ENCODE measurements at regions not wholly inside any gene's neighbourhood (a gene's known extent, or its start where the extent isn't known, plus 50 kb on each side); places are given as distances from the start of the nearest gene placed in this dataset.
"Not testable (repeated sequence)": the region's sequence is repeated elsewhere in the genome, so short reads cannot be mapped to it uniquely, and the experiment has no call there.

DNA sequence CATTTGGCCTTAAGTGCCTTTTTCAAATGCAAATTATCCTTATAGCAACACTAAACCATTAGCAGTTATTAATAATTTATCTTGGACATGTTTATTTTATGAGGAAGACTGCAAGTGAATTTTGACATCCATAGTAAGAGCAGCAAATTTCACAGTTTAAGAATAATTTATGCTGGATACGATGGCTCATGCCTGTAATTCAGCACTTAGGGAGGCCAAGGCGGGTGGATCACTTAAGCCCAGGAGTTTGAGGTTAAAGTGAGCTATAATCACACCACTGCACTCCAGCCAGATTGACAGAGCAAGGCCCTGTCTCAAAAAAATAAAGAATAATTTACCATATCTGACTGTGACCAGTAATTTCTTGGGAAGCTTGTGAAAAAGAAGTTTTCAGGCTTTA lies 286.2 kb downstream of the TMX3 start:
- no peak for DNase-seq (ENCODE audit: low read depth)

DNA sequence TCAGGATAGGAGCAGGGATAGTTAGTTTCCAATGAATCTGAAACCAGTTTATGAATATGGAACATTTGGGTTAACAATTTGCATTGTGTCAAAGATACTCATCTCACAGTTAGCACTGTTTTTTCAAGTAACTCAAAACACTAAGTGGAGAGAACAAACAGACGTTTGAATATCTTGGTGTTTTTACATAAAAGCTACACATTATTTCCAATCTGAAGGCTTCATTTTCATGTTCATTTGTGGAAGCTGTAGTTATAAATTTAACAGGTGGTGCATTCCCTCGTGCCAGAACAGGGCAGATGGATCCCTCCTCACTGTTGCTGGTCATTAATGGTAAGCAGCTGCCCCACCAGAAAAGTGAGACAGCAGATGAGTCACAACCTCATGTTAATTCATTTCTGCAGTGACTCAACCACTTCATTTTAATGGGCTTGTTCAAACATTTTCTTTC lies 286.9 kb downstream of the TMX3 start:
- DNase-seq (ENCODE audit: low read depth), result no peak

DNA sequence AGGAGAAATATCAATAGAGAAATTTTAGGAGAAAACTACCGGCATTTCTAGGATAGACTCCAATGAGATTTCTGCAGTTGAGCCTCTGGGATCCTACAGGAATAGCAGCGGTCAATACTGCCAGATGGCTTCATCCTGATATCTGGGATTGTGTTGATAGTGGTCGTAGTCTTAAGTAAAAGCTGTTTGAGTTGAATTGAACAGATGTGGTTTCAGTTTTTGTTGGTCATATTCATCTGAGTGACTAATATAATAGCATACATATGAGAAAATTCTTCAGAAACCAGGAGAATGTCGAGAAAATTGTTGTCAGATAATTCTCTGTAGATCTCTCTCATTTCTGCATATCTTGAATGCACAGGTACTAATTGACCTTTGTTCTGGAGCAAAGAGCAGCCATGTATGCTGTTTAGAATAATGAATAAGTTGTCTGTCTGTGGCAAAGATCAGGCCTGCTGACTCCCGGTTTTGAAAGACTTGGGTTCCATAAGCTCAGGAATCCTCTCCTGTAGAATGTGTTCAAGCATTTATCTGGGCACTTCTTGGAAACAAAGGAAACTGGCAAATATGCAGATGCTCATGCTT lies 288.1 kb downstream of the TMX3 start:
- no peak for DNase-seq (ENCODE audit: low read depth)

DNA sequence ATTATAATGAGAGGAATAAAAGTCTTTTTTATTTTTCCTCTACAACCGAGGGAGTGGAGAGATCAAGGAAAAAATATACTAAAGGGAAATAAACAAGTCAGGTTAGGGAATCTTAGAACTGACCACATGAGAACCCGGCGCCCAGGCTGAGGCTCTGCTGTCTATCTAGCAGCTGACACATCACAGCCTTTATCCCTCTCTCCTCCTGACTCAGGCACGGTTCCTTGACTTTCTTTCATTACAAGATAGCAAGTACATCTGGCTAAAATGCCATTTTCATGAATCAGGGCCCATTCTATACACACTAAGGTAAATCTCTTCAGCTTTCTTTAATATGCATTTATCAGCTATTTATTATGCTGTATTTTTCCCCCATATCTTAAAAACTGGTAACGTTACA lies 296.0 kb downstream of the TMX3 start:
- no peak for DNase-seq (ENCODE audit: low read depth)

DNA sequence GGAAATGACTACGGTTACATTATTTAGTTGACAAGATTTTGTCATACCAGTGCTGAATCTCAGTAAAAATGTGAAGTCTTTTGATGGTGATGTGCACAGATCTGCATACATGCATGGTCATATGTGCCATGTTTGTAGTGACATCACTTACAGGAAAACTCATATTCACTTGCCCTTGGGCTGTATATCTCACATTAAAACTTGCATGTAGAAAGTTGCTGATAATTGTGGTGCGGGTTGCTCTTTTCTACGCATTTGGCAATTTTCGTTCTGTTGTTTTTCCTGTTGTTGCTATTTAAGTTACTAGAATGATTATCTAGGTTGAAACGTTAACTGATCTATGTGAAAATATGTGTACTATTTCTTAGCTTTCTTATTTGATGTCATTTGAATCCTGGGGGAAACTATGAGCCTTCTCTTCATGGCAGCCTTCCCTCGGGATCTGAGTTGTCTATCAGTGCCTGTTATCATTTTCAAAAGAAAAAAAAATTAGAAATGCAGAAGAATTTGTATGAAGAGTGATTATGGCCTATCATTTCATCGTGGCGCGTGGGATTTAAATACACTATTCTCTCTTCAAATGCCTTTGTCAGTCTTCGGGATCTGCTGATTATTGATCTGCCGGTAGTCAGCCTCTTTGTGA lies 296.6 kb downstream of the TMX3 start:
- DNase-seq (ENCODE audit: low read depth), result no peak

DNA sequence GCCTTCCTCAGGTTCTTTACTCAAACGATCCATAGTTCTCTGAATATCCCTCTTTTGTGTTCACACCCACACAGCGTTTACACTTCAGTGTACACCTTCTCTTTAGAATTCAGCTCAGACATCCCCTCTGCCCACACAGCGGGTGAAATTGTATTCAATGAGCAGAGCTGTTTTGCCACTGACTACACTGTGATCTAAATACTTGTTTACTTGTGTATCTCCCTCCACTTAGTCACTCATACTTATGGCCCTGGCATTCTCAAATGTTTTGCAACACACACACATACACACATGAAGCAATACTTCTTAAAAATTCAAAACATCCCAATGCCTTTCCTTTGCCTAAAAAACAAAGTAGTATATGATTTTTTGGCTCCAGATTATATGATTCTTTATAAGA lies 297.1 kb downstream of the TMX3 start:
- no peak for DNase-seq (ENCODE audit: low read depth)

DNA sequence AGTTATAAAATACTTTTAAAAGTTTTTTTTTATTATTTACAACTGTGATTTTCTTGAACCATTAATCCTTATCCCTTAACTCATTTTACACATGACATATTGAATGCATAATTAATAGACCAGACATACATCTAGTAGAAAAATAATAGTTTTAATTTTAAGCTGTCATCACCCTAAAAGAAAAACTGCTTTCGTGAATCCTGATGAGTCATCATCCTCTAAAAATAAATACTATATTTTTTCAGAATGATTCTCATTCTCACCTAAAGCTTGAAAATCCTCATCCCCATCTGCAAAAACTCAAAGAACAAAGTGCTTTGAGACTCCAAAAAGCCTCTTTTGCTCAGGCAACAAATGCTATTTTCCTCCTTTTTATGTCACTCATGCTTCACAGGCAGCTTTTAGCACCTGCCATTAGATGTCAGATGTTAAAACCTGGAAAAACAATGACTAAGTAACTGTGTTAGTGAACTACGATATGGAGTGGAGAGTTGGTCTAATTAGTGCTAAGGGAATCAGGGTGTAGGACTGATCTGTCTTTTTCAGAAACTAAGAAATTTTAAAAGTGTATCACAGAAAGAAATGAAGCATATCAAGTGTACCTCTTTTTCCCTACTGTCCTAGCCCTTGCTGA lies 297.6 kb downstream of the TMX3 start:
- no peak for DNase-seq (ENCODE audit: low read depth)

DNA sequence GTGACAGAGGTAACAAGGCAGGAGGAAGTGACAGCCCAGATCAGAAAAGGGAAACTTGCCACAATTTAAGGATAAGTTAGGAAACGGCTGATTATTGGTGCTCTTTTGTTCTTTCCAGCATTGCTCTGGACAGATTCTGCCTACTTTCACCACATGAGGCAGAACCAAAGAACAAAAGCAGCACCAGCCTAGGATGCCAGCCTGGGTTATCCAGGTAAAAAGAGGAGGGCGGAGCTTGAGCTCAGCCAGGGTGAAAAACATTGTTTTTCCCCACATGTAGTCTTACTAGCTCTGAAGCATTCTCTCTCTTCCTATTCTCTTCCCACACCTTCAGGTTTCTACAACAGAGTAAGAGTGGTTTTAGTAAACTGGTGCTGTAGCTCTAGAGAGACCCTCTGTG lies 300.5 kb downstream of the TMX3 start:
- DNase-seq (ENCODE audit: low read depth), result no peak

DNA sequence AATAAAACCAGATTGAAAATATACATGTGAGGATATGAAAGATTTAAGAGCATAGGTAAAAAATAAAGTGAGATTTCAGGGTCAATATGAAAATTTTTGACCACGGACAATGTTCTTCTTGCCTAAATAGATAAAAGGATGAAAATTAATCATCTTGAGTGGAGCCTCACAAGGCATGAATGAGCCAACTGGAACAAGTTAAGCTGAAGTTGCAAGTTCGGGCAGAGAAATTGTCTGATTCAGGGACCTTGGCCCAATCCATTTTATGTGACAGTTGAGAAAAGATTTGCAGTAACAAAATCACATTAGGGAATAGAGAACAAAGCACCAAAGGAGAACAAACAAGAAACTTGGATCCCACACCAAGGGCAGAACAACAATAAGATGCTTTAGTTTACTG lies 305.3 kb downstream of the TMX3 start:
- DNase-seq (ENCODE audit: low read depth), result no peak

DNA sequence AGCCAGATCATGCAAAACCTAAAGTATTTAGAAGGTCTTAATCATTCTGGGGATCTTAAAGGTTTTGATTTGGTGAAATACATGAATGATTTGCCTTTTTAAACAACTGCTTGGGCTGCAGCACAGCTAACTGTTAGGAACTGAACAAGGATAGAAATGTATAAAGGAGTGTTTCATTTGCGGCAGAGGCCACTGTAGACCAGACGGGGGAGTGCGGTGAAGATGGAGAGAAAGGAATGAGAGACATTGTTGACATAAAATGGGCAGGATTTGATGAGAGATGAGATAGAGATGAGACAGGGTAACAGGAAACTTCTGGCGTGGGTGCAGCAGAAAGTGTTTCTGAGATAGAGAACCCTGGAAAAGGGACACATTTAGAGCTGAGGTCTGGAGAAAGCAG lies 308.1 kb downstream of the TMX3 start:
- no peak for DNase-seq (ENCODE audit: low read depth)

DNA sequence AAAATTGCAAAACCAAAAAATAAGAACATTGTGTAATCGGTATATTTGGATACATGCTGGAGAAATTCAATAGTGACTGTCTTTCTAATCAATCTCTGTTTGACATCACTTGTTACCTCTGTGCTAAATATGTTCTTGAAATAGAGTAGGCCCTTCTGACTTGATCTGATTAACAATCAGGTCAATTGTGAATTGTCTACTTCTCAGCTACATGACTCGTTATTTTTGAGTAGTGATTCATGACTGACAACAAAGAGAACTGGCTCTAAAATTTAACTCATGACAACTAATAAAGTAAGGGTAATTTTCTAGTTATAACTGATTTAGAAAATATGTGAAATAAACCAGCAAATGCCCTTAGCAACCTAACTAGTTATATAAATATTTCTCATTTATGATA lies 312.1 kb downstream of the TMX3 start:
- DNase-seq (ENCODE audit: low read depth), result no peak

DNA sequence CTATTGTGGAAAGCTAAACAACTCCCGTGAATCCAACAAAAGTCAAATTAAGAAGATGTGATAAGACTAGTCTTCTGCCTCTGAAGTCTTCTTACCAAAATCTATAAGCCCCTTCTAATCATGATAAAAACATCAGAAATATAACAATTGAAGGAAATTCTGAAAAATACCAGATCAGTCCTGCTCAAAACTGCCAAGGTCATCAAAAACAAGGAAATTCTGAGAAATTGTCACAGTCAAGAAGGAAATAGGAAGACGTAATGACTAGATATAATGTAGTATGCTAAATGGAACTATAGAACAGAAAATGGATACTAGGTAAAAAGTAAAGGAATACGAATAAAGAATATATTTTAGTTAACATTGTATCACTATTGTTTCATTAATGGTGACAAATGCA lies 314.0 kb downstream of the TMX3 start:
- DNase-seq (ENCODE audit: low read depth), result no peak

DNA sequence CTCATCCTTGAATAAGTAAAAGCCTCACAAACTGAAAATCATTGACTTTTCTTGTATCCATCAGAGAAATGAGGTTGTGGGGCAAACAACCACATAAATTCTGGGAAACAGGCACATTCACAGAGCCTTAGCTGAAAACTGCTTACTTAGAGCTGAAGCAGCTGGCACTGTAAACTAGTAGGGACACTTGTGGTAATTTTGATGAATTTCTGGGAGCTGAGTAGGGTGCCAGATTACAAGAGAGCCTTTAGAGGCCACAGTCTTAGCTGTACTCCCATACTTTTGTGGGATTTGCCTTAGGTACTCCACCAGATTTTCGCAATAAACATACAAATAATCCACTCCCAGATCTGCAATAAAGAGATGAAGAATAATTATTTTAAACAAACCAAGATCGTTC lies 315.2 kb downstream of the TMX3 start:
- DNase-seq (ENCODE audit: low read depth), result no peak

DNA sequence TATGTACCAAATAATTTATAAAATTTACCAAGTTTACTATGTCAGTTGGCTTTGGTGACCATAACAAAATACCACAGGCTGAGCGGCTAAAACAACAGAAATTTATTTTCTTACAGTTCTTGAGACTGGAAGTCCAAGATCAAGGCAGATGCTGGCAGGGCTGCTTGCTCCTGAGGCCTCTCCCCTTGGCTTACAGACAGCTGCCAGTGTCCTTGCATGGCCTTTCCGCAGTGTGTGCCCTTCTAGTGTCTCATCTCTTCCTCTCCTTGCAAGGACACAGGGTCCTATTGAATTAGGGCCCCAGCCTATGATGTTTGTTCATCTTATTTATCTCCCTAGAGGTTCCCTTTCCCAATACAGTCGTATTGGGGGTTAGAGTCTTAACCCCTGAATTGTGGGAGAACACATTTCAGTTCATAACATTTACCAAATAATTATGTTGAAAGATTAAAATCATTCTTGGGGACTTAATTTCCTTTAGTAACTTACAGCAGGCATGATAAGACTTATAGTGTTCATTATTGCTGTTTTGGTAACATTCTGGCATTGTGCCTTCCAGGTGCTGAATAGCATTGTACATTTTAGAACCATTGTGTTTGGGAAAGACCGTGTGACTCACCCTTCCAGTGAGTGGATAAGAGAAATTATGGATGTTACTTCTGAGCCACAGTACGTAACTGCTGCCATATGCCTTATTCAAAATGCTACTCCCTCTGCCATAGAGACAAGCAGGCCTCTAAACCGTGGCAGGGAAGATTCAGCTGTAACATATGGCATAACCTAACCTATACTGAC lies 317.5 kb downstream of the TMX3 start:
- DNase-seq (ENCODE audit: low read depth), result no peak

DNA sequence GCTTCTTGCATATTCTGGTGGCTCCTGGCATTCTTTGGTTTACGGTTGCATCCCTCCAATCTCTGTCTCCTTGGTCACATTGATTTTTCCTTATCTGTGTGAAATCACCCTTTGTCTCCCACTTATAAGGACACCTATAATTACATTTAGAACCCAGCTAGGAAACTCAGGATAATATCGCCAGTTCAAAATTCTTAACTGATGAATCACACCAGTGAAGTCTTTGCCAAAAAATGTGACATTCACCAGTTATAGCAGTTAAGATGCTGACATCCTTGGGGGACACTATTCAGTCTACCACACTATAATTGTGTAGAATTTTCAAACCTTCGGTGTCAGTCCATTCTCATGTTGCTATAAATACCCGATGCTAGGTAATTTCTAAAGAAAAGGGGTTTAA lies 320.2 kb downstream of the TMX3 start:
- no peak for DNase-seq (ENCODE audit: low read depth)

DNA sequence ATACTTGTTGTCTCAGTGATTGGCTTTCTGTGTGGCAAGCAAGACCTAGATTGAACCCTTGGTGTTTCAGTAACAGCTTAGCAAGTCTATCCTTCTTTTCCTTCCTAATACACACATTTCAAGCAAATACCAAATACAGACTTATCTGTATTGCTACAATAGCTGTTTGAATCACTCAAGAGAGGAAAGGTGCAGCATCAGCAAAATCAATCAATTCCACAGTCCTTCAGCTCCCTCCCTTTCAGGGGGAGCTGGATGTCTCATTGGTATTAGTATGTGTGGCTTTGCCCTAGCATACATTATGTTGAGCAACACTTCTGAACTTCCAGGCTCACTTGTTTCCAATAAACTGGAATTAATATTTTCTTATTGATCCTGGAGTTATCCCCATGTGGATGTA lies 323.1 kb downstream of the TMX3 start:
- no peak for DNase-seq (ENCODE audit: low read depth)

DNA sequence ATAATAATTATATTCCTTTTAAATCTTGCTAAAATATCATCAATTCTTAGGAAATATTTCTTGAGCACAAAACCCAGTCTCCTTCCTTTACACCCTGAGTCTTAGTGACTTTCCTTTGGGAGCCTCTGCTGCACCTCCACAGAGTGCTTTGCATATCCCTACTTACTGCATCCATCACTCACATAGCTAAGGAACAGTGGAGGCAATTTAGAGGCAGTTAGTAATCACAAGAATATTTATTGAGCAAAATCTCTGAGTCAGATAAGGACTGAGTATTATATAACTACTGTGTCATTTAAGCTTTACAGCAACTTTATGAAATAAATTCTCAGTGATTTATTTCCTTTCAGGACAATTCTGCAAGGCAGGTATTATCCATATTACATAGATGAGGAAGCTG lies 327.7 kb downstream of the TMX3 start:
- no peak for DNase-seq (ENCODE audit: low read depth)

DNA sequence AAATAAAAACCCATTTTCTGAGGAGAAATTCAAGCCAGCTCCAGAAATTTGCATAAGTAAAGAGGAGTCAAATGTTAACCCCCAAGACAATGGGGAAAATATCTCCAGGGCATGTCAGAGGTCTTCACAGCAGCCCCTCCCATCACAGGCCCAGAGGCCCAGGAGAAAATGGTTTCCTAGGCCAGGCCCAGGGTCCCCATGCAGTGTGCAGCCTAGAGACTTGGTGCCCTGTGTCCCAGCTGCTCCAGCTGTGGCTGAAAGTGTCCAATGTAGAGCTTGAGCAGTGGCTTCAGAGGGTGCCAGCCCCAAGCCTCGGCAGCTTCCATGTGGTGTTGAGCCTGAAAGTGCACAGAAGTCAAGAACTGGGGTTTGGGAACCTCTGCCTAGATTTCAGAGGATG lies 330.9 kb downstream of the TMX3 start:
- not testable (repeated sequence) for DNase-seq (ENCODE audit: low read depth)

DNA sequence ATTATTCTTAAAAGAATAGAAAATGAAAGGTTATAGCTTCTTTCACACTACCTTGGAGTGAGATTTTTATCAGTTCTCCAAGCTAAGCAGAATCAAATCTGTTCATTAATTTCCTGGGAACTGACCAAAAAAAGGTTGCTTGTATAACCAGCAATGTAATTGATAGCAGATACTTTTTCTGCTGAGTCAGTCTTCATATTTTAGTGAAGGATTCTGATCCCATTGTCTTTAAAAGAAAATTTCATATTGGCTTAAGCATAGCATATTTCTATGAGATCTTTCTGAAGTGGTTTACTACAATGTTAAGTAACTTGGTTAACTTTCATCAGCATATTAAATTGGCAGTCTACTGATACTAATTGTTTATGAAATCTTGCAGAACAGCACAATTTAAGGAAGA lies 338.0 kb downstream of the TMX3 start:
- DNase-seq (ENCODE audit: low read depth), result no peak

DNA sequence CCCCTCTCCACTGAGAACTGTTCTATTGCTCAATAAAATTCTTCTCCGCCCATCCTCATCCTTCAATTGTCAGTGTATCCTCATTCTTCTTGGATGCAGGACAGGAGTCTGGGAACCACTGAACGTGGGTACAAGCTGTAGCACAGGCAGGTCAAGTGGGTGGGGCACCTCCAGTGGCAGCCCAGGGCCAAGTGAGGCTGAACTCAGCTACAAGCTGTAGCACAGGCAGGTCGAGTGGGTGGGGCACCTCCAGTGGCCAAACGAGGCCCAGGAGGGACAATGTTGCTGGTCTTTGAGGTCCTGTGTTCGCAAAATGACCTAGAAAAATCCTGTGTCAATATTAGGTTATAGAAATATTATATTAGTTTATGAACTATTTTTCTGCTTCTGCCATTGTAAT lies 352.0 kb downstream of the TMX3 start:
- no peak for DNase-seq (ENCODE audit: low read depth)

DNA sequence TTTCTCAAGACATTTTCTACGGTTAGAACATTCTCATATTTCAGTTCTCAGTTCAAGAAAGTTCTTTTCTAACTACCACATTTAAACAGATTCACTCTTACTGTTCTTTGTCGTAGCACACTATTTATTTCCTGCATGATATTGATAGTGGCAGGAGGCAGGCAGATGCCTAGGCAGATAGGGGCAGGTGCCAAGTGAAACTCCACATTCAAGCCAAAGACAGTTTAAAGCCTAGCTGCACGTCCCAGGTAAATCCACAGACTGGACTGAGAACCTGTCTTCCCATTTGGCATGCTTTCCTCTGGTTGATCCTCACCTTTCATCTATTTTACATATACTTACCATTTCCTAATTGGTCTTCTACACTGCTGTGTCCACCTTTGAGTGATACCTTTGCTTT lies 359.3 kb downstream of the TMX3 start:
- no peak for DNase-seq (ENCODE audit: low read depth)

DNA sequence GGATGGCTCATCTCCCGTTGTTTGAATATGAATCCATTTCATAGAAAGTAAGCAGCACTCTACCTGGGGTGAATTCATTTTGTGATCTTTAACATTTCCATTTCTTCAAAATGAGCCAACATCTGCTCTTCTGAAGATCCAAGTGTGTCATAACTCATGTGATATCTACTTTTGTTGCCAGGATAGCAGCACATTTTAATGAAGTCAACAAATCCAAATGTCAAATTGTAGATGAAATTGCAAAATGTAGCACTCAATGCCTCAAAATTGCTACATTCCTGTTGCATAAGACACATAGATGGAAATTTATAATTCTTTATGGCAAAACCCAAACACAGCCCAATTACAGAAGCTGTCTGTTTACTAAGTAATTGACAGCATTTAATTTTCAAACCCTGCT lies 360.7 kb downstream of the TMX3 start:
- no peak for DNase-seq (ENCODE audit: low read depth)

DNA sequence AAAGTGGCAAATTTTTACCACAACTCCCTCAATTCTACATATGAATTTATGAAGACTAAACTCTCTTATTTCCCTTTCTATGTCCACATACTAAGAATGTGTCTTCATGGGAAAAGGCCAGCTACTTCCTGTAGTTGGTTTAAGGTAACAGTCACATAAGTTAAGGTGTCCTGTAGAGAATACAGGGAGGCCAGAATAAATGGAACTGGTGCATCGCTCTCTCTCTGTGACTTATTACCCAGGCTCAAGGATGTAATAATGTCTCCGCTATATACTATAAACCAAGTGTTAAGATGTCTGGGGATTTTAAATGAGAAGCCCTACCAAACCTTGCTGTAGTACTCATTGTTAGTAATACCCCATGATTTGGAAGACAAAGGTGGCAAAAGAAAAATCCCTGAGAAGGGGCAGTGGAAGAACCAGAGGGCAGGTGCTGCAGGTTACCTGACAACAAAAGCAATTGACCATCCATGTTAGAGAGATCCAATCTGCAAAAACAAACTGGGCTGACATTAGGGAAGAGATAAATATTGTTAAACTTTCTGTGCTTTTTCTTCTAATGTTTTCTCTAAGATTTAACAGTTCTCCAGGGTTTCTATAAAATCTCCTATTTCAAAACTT lies 372.8 kb downstream of the TMX3 start:
- DNase-seq (ENCODE audit: low read depth), result no peak
